ENCODE measurements at regions not wholly inside any gene's neighbourhood (a gene's known extent, or its start where the extent isn't known, plus 50 kb on each side); places are given as distances from the start of the nearest gene placed in this dataset.

GRCh38 chr3:14347110-14347509, 55.3 kb upstream of the SLC6A6 start:
- Mint-ChIP-seq H3K27ac (no peak overlapping the region), H3K4me1 (peaks cover 36 to 38% of the 10 kb centered on the region in 2 experiments), H3K27me3 (ENCODE audit: low read depth) (peaks cover 74% of the 10 kb centered on the region), H3K9me3 (no peaks in the 10 kb centered on the region; a peak in 1 of 5 replicates), H3K4me3 (no peak overlapping the region), H3K36me3 (ENCODE audit: insufficient read depth in 1 of 3, low read depth in 3 of 3) (no peaks in the 10 kb centered on the region)
- Histone ChIP-seq H3K4ac (ENCODE audit: low read depth, low read length) (no peak overlapping the region), H2BK5ac (ENCODE audit: insufficient read length, low read length) (no peak overlapping the region), H3K27ac (ENCODE audit: insufficient read length, low read depth, low read length) (no peak overlapping the region), H2AK5ac (ENCODE audit: insufficient read length, low read length) (no peak overlapping the region), H3K27me3 (ENCODE audit: insufficient read depth, low read length) (peaks cover 2% of the 10 kb centered on the region; the same call in 1 of the 2 replicates), H2BK20ac (ENCODE audit: low read depth, low read length, poor library complexity, severe bottlenecking) (no peak overlapping the region), H3K9me3 (ENCODE audit: control insufficient read depth, low read depth, low read length) (no peaks in the 10 kb centered on the region), H3K56ac (ENCODE audit: insufficient read length, low read depth, low read length) (no peak overlapping the region), H3K4me2 (ENCODE audit: insufficient read depth, insufficient read length, low read length) (no peak overlapping the region), H3K14ac (ENCODE audit: insufficient read depth, low read length) (no peak overlapping the region; the same call in 1 of the 2 replicates), H3K23me2 (ENCODE audit: insufficient read length, low read depth, low read length, poor library complexity, severe bottlenecking) (no peaks in the 10 kb centered on the region), H3K79me1 (ENCODE audit: insufficient read depth, low read depth, low read length, poor library complexity, severe bottlenecking) (no peaks in the 10 kb centered on the region), H2AFZ (ENCODE audit: low read length) (no peak overlapping the region), H4K20me1 (ENCODE audit: control insufficient read depth, insufficient read depth, insufficient read length) (no peaks in the 10 kb centered on the region), H2BK12ac (ENCODE audit: insufficient read length, low read depth, low read length) (no peak overlapping the region), H4K91ac (ENCODE audit: insufficient read length, low read depth, low read length) (no peak overlapping the region), H3K79me2 (ENCODE audit: insufficient read depth, low read length) (no peaks in the 10 kb centered on the region), H3T11ph (ENCODE audit: low read length) (no peak overlapping the region), H4K5ac (ENCODE audit: insufficient read length, low read depth, low read length) (no peak overlapping the region), H3K4me1 (ENCODE audit: insufficient read depth, low read length) (no peaks in the 10 kb centered on the region), H3K18ac (ENCODE audit: insufficient read length, low read depth, low read length) (no peak overlapping the region), H3K9ac (ENCODE audit: extremely low read depth, insufficient read length, low read length) (no peak overlapping the region), H3K23ac (ENCODE audit: insufficient read length, low read depth, low read length) (no peak overlapping the region), H4K8ac (replicated peaks; ENCODE audit: insufficient read length, low read depth, low read length) (no peak overlapping the region), H2BK15ac (ENCODE audit: low read depth, low read length) (no peak overlapping the region), H2BK120ac (ENCODE audit: low read depth, low read length, poor library complexity, severe bottlenecking) (no peak overlapping the region)
- DNase-seq, result no peak
- no CpG with 5 or more reads among the region's 7 CpGs for WGBS (ENCODE audit: extremely low coverage, insufficient read length, low lambda C conversion rate)
- TF ChIP-seq CTCF (conservative IDR thresholded peaks at IDR 0.05), result no peak
